ENCODE measurements at regions not wholly inside any gene's neighbourhood (a gene's known extent, or its start where the extent isn't known, plus 50 kb on each side); places are given as distances from the start of the nearest gene placed in this dataset.

GRCh38 chr17:72531729-72532128, 410.9 kb downstream of the SOX9 start:
- Histone ChIP-seq H3K9me2 (ENCODE audit: insufficient read depth) (no peaks in the 10 kb centered on the region), H4K20me1 (replicated peaks; ENCODE audit: insufficient read depth) (no peaks in the 10 kb centered on the region), H3K4me3 (no peak overlapping the region), H3K27ac (ENCODE audit: low read depth) (no peak overlapping the region), H3K79me2 (replicated peaks; ENCODE audit: insufficient read depth) (no peaks in the 10 kb centered on the region), H3K27me3 (ENCODE audit: insufficient read depth) (no peaks in the 10 kb centered on the region), H3F3A (replicated peaks; ENCODE audit: low read depth) (no peaks in the 10 kb centered on the region), H2AFZ (no peak overlapping the region), H3K4me1 (ENCODE audit: insufficient read depth) (0 out of 2 replicates have a peak, but pooled peaks cover 5% of the 10 kb centered on the region), H3K4me2 (no peak overlapping the region), H3K36me3 (ENCODE audit: insufficient read depth) (no peaks in the 10 kb centered on the region; the same call in 1 of the 2 replicates)
- no peak for TF ChIP-seq NANOG (IDR thresholded peaks at IDR 0.05; ENCODE audit: borderline replicate concordance)
- TF ChIP-seq ZNF331 (CRISPR knock-in tag; IDR thresholded peaks at IDR 0.05; ENCODE audit: low read depth) = no peak
- TF ChIP-seq JUNB (IDR thresholded peaks at IDR 0.05; ENCODE audit: unreplicated experiment) = no peak
- H3K36me3 Mint-ChIP-seq (ENCODE audit: low read depth) = no peaks in the 10 kb centered on the region
- H3K27ac Mint-ChIP-seq = no peak overlapping the region
- no peak for DNase-seq (ENCODE audit: low spot score)
- peaks cover 10% of the 10 kb centered on the region for H3K27me3 Mint-ChIP-seq (ENCODE audit: insufficient read depth, low read depth, poor library complexity)
- ATAC-seq = no peak
- H3K4me1 Mint-ChIP-seq = peaks cover 5% of the 10 kb centered on the region; the same call in 1 of the 3 replicates
- peaks cover 10% of the 10 kb centered on the region; the same call in 2 of the 3 replicates for H3K9me3 Mint-ChIP-seq
- H3K4me3 Mint-ChIP-seq = no peak overlapping the region

GRCh38 chr17:72534265-72534664, 413.4 kb downstream of the SOX9 start:
- Histone ChIP-seq H2AFZ (no peak overlapping the region), H3K9me2 (ENCODE audit: insufficient read depth) (no peaks in the 10 kb centered on the region), H3K36me3 (ENCODE audit: insufficient read depth) (no peaks in the 10 kb centered on the region; the same call in 1 of the 2 replicates), H4K20me1 (replicated peaks; ENCODE audit: insufficient read depth) (no peaks in the 10 kb centered on the region), H3K27ac (ENCODE audit: low read depth) (no peak overlapping the region), H3K79me2 (replicated peaks; ENCODE audit: insufficient read depth) (no peaks in the 10 kb centered on the region), H3F3A (replicated peaks; ENCODE audit: low read depth) (0 out of 2 replicates have a peak, but pooled peaks cover 3% of the 10 kb centered on the region), H3K4me1 (ENCODE audit: insufficient read depth) (peaks cover 15% of the 10 kb centered on the region), H3K4me2 (no peak overlapping the region), H3K27me3 (ENCODE audit: insufficient read depth) (no peaks in the 10 kb centered on the region), H3K4me3 (no peak overlapping the region)
- Mint-ChIP-seq H3K36me3 (ENCODE audit: low read depth) (no peaks in the 10 kb centered on the region), H3K27me3 (ENCODE audit: insufficient read depth, low read depth, poor library complexity) (peaks cover 9% of the 10 kb centered on the region), H3K27ac (no peak overlapping the region), H3K4me1 (peaks cover 12% of the 10 kb centered on the region), H3K4me3 (no peak overlapping the region), H3K9me3 (peaks cover 10% of the 10 kb centered on the region; the same call in 2 of the 3 replicates)
- no peak for ATAC-seq
- TF ChIP-seq POLR2AphosphoS5 (IDR thresholded peaks at IDR 0.05; ENCODE audit: low read depth) = no peak
- no peak for TF ChIP-seq NANOG (IDR thresholded peaks at IDR 0.05; ENCODE audit: borderline replicate concordance)
- no peak for TF ChIP-seq EZH2 (IDR thresholded peaks at IDR 0.05; ENCODE audit: low read depth, unreplicated experiment)
- no peak for TF ChIP-seq ETS1 (IDR thresholded peaks at IDR 0.05)
- TF ChIP-seq CTCF (conservative IDR thresholded peaks at IDR 0.05; ENCODE audit: low read depth in 2 of 2) = no peak
- TF ChIP-seq CREB1 (CRISPR knock-in tag; IDR thresholded peaks at IDR 0.05; ENCODE audit: low read depth) = no peak
- TF ChIP-seq ZNF331 (CRISPR knock-in tag; IDR thresholded peaks at IDR 0.05; ENCODE audit: low read depth) = no peak
- TF ChIP-seq EZH2phosphoT487 (IDR thresholded peaks at IDR 0.05; ENCODE audit: unreplicated experiment) = no peak
- TF ChIP-seq ZNF114 (CRISPR knock-in tag; IDR thresholded peaks at IDR 0.05) = no peak
- no peak for TF ChIP-seq JUNB (IDR thresholded peaks at IDR 0.05; ENCODE audit: unreplicated experiment)
- no peak for TF ChIP-seq REST (IDR thresholded peaks at IDR 0.05; ENCODE audit: unreplicated experiment)
- no peak for TF ChIP-seq STAT1 (IDR thresholded peaks at IDR 0.05; ENCODE audit: unreplicated experiment)
- DNase-seq (ENCODE audit: low spot score) = no peak

All from GM23338 (cell line).